H9 (cell line): ENCODE measurements at regions not wholly inside any gene's neighbourhood (a gene's known extent, or its start where the extent isn't known, plus 50 kb on each side); places are given as distances from the start of the nearest gene placed in this dataset.
"Not testable (repeated sequence)": the region's sequence is repeated elsewhere in the genome, so short reads cannot be mapped to it uniquely, and the experiment has no call there.

ENCODE experiments used
- DNase-seq: peaks from one replicate; pipeline ENCODE4 v3.0.0-alpha.2; 2017
- H2AFZ ChIP-seq: one replicate; pipeline ENCODE4 v1.6.1; 2013; ENCODE audit warnings: mild to moderate bottlenecking, low read length, control low read depth, moderate library complexity
- H2AK5ac ChIP-seq: 2 replicates; pipeline ENCODE4 v1.6.1; 2013; ENCODE audit warnings: low read length, control low read depth, mixed read lengths; ENCODE audit not compliant: insufficient read length
- H2BK120ac ChIP-seq: one replicate; pipeline ENCODE4 v1.6.1; 2013; ENCODE audit warnings: low read depth, mild to moderate bottlenecking, low read length, control low read depth, inconsistent platforms; ENCODE audit not compliant: poor library complexity, severe bottlenecking
- H2BK12ac ChIP-seq: 2 replicates; pipeline ENCODE4 v1.6.1; 2013; ENCODE audit warnings: low read length, control low read depth, mixed read lengths, low read depth; ENCODE audit not compliant: insufficient read length
- H2BK15ac ChIP-seq: 2 replicates; pipeline ENCODE4 v1.6.1; 2013; ENCODE audit warnings: low read depth, low read length, control low read depth
- H2BK20ac ChIP-seq: one replicate; pipeline ENCODE4 v1.6.1; 2013; ENCODE audit warnings: low read depth, mild to moderate bottlenecking, low read length, control low read depth, inconsistent platforms; ENCODE audit not compliant: poor library complexity, severe bottlenecking
- H2BK5ac ChIP-seq: 2 replicates; pipeline ENCODE4 v1.6.1; 2013; ENCODE audit warnings: low read length, control low read depth, mixed read lengths; ENCODE audit not compliant: insufficient read length
- H3K14ac ChIP-seq: 2 replicates; pipeline ENCODE4 v1.6.1; 2013; ENCODE audit warnings: low read length, control low read depth; ENCODE audit not compliant: insufficient read depth
- H3K18ac ChIP-seq: 2 replicates; pipeline ENCODE4 v1.6.1; 2013; ENCODE audit warnings: low read depth, mild to moderate bottlenecking, mixed read lengths, low read length, control low read depth; ENCODE audit not compliant: insufficient read length
- H3K23ac ChIP-seq: 2 replicates; pipeline ENCODE4 v1.6.1; 2013; ENCODE audit warnings: low read length, control low read depth, mixed read lengths, low read depth; ENCODE audit not compliant: insufficient read length
- H3K23me2 ChIP-seq: 2 replicates; pipeline ENCODE4 v1.6.1; 2013; ENCODE audit warnings: low read depth, mild to moderate bottlenecking, mixed read lengths, low read length, control low read depth; ENCODE audit not compliant: insufficient read length, poor library complexity, severe bottlenecking
- H3K27ac ChIP-seq: 2 replicates; pipeline ENCODE4 v1.5.1; 2013; ENCODE audit warnings: low read length, control low read depth, mixed read lengths, low read depth; ENCODE audit not compliant: insufficient read length
- H3K27me3 ChIP-seq: 2 replicates; pipeline ENCODE4 v1.6.1; 2013; ENCODE audit warnings: low read length, control low read depth, inconsistent platforms; ENCODE audit not compliant: insufficient read depth
- H3K4ac ChIP-seq: 2 replicates; pipeline ENCODE4 v1.6.1; 2013; ENCODE audit warnings: low read depth, mild to moderate bottlenecking, control low read depth, inconsistent platforms, low read length, moderate library complexity
- H3K4me1 ChIP-seq: 2 replicates; pipeline ENCODE4 v1.6.1; 2013; ENCODE audit warnings: low read length, control low read depth, inconsistent platforms; ENCODE audit not compliant: insufficient read depth
- H3K4me2 ChIP-seq: 2 replicates; pipeline ENCODE4 v1.6.1; 2013; ENCODE audit warnings: low read length, control low read depth, mixed read lengths; ENCODE audit not compliant: insufficient read length, insufficient read depth
- H3K56ac ChIP-seq: 2 replicates; pipeline ENCODE4 v1.6.1; 2013; ENCODE audit warnings: low read depth, mild to moderate bottlenecking, mixed read lengths, low read length, control low read depth; ENCODE audit not compliant: insufficient read length
- H3K79me1 ChIP-seq: 2 replicates; pipeline ENCODE4 v1.6.1; 2013; ENCODE audit warnings: low read depth, mild to moderate bottlenecking, moderate library complexity, low read length, control low read depth, inconsistent platforms; ENCODE audit not compliant: insufficient read depth, poor library complexity, severe bottlenecking
- H3K79me2 ChIP-seq: 2 replicates; pipeline ENCODE4 v1.6.1; 2013; ENCODE audit warnings: low read length, control low read depth, inconsistent platforms; ENCODE audit not compliant: insufficient read depth
- H3K9ac ChIP-seq: 2 replicates; pipeline ENCODE4 v1.6.1; 2013; ENCODE audit warnings: low read length, control low read depth, mixed read lengths; ENCODE audit not compliant: insufficient read length; ENCODE audit errors: extremely low read depth
- H3K9me3 ChIP-seq: one replicate; pipeline ENCODE4 v1.6.1; 2013; ENCODE audit warnings: low read depth, low read length, inconsistent platforms; ENCODE audit not compliant: control insufficient read depth
- H3T11ph ChIP-seq: one replicate; pipeline ENCODE4 v1.6.1; 2013; ENCODE audit warnings: mild to moderate bottlenecking, low read length, control low read depth, inconsistent platforms
- H4K20me1 ChIP-seq: one replicate; pipeline ENCODE4 v1.6.1; 2013; ENCODE audit not compliant: control insufficient read depth, insufficient read length, insufficient read depth
- H4K5ac ChIP-seq: 2 replicates; pipeline ENCODE4 v1.6.1; 2013; ENCODE audit warnings: low read depth, mild to moderate bottlenecking, mixed read lengths, low read length, control low read depth; ENCODE audit not compliant: insufficient read length
- H4K8ac ChIP-seq: replicated peaks from 2 replicates; pipeline ENCODE4 v1.6.1; 2013; ENCODE audit warnings: low read length, control low read depth, mixed read lengths, low read depth; ENCODE audit not compliant: insufficient read length
- H4K91ac ChIP-seq: 2 replicates; pipeline ENCODE4 v1.6.1; 2013; ENCODE audit warnings: low read depth, mild to moderate bottlenecking, moderate library complexity, mixed read lengths, low read length, control low read depth; ENCODE audit not compliant: insufficient read length
- H3K27ac Mint-ChIP-seq, 3 experiments: 2 replicates in 2 of 3; 3 replicates in 1 of 3; pipeline ENCODE4 v1.8.0; 2020 to 2021; ENCODE audit warnings: mixed read lengths in 3 of 3, mild to moderate bottlenecking in 1 of 3, moderate library complexity in 1 of 3
- H3K27me3 Mint-ChIP-seq: 2 replicates; pipeline ENCODE4 v1.8.0; 2021; ENCODE audit warnings: low read depth, mild to moderate bottlenecking, moderate library complexity, mixed read lengths
- H3K36me3 Mint-ChIP-seq, 3 experiments: 2 replicates in 2 of 3; 3 replicates in 1 of 3; pipeline ENCODE4 v1.8.0; 2020 to 2021; ENCODE audit warnings: low read depth in 3 of 3, mixed read lengths in 3 of 3; ENCODE audit not compliant: insufficient read depth in 1 of 3
- H3K4me1 Mint-ChIP-seq, 2 experiments: 2 replicates each; pipeline ENCODE4 v1.8.0; 2020; ENCODE audit warnings: mixed read lengths in 2 of 2
- H3K4me3 Mint-ChIP-seq, 2 experiments: 2 replicates in 1 of 2; 3 replicates in 1 of 2; pipeline ENCODE4 v1.8.0; 2020 to 2021; ENCODE audit warnings: mild to moderate bottlenecking in 2 of 2, mixed read lengths in 2 of 2, moderate library complexity in 1 of 2
- H3K9me3 Mint-ChIP-seq, 2 experiments: 2 replicates in 1 of 2; 3 replicates in 1 of 2; pipeline ENCODE4 v1.8.0; 2020; ENCODE audit warnings: mild to moderate bottlenecking in 2 of 2, mixed read lengths in 2 of 2, moderate library complexity in 1 of 2
- CTCF ChIP-seq: fragments of 200-600 bp; sonication (generic); conservative IDR thresholded peaks from 3 replicates; pipeline ENCODE4 v1.8.0; 2021; ENCODE audit warnings: antibody characterized with exemption, mild to moderate bottlenecking
- WGBS: extraction: QIAGEN DNeasy Blood & Tissue Kit; methylation state at CpG from one replicate; pipeline ENCODE4 v1.1.7; 2013; ENCODE audit warnings: missing lambda C conversion rate, low lambda C conversion rate, mixed read lengths; ENCODE audit not compliant: insufficient read length; ENCODE audit errors: extremely low coverage; 5-methylcytosine and 5-hydroxymethylcytosine counted together

GRCh38 chr3:35263477-35263876, 375.8 kb upstream of the ARPP21 start:
- no peaks in the 10 kb centered on the region for H3K9me3 ChIP-seq
- Mint-ChIP-seq H3K27me3 (0 out of 2 replicates have a peak, but pooled peaks cover 2% of the 10 kb centered on the region), H3K27ac (no peak overlapping the region), H3K4me3 (no peak overlapping the region), H3K9me3 (no peaks in the 10 kb centered on the region), H3K4me1 (no peaks in the 10 kb centered on the region), H3K36me3 (no peaks in the 10 kb centered on the region)
- H2BK15ac ChIP-seq, result no peak overlapping the region
- no peaks in the 10 kb centered on the region for H3K79me2 ChIP-seq
- H2AK5ac ChIP-seq, result no peak overlapping the region
- no peak for DNase-seq
- no peak overlapping the region for H3K4me2 ChIP-seq
- H3K9ac ChIP-seq, result no peak overlapping the region
- no peak overlapping the region for H2BK5ac ChIP-seq
- H2BK12ac ChIP-seq, result no peak overlapping the region
- no peak overlapping the region for H2AFZ ChIP-seq
- no peak overlapping the region for H3K4ac ChIP-seq
- H4K20me1 ChIP-seq, result no peaks in the 10 kb centered on the region
- H3K79me1 ChIP-seq, result no peaks in the 10 kb centered on the region
- no peak overlapping the region for H2BK120ac ChIP-seq
- no peaks in the 10 kb centered on the region for H3K4me1 ChIP-seq
- no peak overlapping the region for H3K23ac ChIP-seq
- no peak overlapping the region for H2BK20ac ChIP-seq
- H3K14ac ChIP-seq, result no peak overlapping the region
- no peak for TF ChIP-seq CTCF
- H3K56ac ChIP-seq, result no peak overlapping the region
- H3K27me3 ChIP-seq, result no peaks in the 10 kb centered on the region
- no CpG with 5 or more reads among the region's 1 CpG for WGBS
- H3K18ac ChIP-seq, result no peak overlapping the region
- no peak overlapping the region for H3T11ph ChIP-seq
- no peaks in the 10 kb centered on the region for H3K23me2 ChIP-seq
- H4K5ac ChIP-seq, result no peak overlapping the region
- no peak overlapping the region for H4K8ac ChIP-seq
- H4K91ac ChIP-seq, result no peak overlapping the region
- no peak overlapping the region for H3K27ac ChIP-seq

GRCh38 chr3:35266065-35266464, 373.3 kb upstream of the ARPP21 start:
- H3K4me1 ChIP-seq, H3K4me3 Mint-ChIP-seq, H2BK5ac ChIP-seq, H2BK20ac ChIP-seq, H3T11ph ChIP-seq, H3K14ac ChIP-seq, H3K9me3 Mint-ChIP-seq, H3K79me2 ChIP-seq, H4K8ac ChIP-seq, H4K91ac ChIP-seq, H2BK120ac ChIP-seq, DNase-seq, H2AFZ ChIP-seq, H3K4me1 Mint-ChIP-seq, H3K4me2 ChIP-seq, H3K27ac Mint-ChIP-seq, H3K18ac ChIP-seq, H2AK5ac ChIP-seq, H3K23ac ChIP-seq, H3K27me3 Mint-ChIP-seq, H2BK12ac ChIP-seq, H3K56ac ChIP-seq, H3K79me1 ChIP-seq, H3K36me3 Mint-ChIP-seq, H3K9me3 ChIP-seq, H2BK15ac ChIP-seq, H3K9ac ChIP-seq, H3K4ac ChIP-seq, H4K5ac ChIP-seq, H3K23me2 ChIP-seq, H3K27me3 ChIP-seq, H3K27ac ChIP-seq, H4K20me1 ChIP-seq: not testable (repeated sequence)
- WGBS, result no CpG with 5 or more reads among the region's 12 CpGs
